HepG2 (cell line): ENCODE measurements at regions not wholly inside any gene's neighbourhood (a gene's known extent, or its start where the extent isn't known, plus 50 kb on each side); places are given as distances from the start of the nearest gene placed in this dataset.

Source experiments
- AGO2 ChIP-seq: fragments of 200-400 bp; formaldehyde crosslinking; optimal IDR thresholded peaks from 2 replicates; pipeline ENCODE3; 2017; ENCODE audit warnings: mild to moderate bottlenecking, low read depth, low read length, moderate library complexity
- AHR ChIP-seq: IDR thresholded peaks from 2 replicates; pipeline ENCODE4 v1.6.1; 2018; ENCODE audit warnings: missing genetic modification reagents, missing compliant biosample characterization
- CCAR2 ChIP-seq: fragments of 200-400 bp; formaldehyde crosslinking; optimal IDR thresholded peaks from 2 replicates; pipeline ENCODE3; 2018; ENCODE audit warnings: low read depth, mild to moderate bottlenecking, low read length, moderate library complexity
- FOXP1 ChIP-seq, 2 experiments: fragments of 450-650 bp in 1 of 2; IDR thresholded peaks; 2 replicates each; pipeline ENCODE4 v1.6.1; 2017 to 2018; ENCODE audit warnings: antibody characterized with exemption in 1 of 2
- HNF4G ChIP-seq, 2 experiments: sonication (generic) in 1 of 2; formaldehyde crosslinking in 1 of 2; IDR thresholded peaks; 2 replicates each; pipeline versions ENCODE4 v1.4.0 to v1.6.1; 2011 to 2020; ENCODE audit warnings: borderline replicate concordance in 2 of 2, low read depth in 2 of 2, mild to moderate bottlenecking in 2 of 2, low read length in 1 of 2, missing genetic modification reagents in 1 of 2, moderate library complexity in 1 of 2
- HOXD1 ChIP-seq: sonication (generic); formaldehyde crosslinking; IDR thresholded peaks from 2 replicates; pipeline ENCODE4 v1.5.0; 2020; ENCODE audit warnings: missing genetic modification reagents
- KLF12 ChIP-seq: sonication (generic); formaldehyde crosslinking; IDR thresholded peaks from 2 replicates; pipeline ENCODE4 v1.4.0; 2020; ENCODE audit warnings: missing genetic modification reagents, borderline replicate concordance
- RARA ChIP-seq: IDR thresholded peaks from 2 replicates; pipeline ENCODE4 v1.6.1; 2016; ENCODE audit warnings: missing genetic modification reagents, missing compliant biosample characterization
- SOX5 ChIP-seq: IDR thresholded peaks from 2 replicates; pipeline ENCODE4 v1.6.1; 2016; ENCODE audit warnings: borderline replicate concordance
- SPEN ChIP-seq: sonication (generic); formaldehyde crosslinking; IDR thresholded peaks from 2 replicates; pipeline ENCODE4 v1.5.1; 2020; ENCODE audit warnings: low read depth, mild to moderate bottlenecking, missing genetic modification reagents
- SRSF4 ChIP-seq: fragments of 200-400 bp; formaldehyde crosslinking; IDR thresholded peaks from one replicate; pipeline ENCODE4 v1.6.1; 2018; ENCODE audit warnings: mild to moderate bottlenecking, low read depth, low read length, moderate library complexity; ENCODE audit not compliant: poor library complexity, severe bottlenecking
- STAT5B ChIP-seq: sonication (generic); formaldehyde crosslinking; IDR thresholded peaks from 2 replicates; pipeline ENCODE4 v1.4.0; 2020; ENCODE audit warnings: missing genetic modification reagents
- TBX3 ChIP-seq: fragments of 450-650 bp; IDR thresholded peaks from 2 replicates; pipeline ENCODE4 v1.6.1; 2017; ENCODE audit warnings: antibody characterized with exemption, mild to moderate bottlenecking, inconsistent platforms, borderline replicate concordance
- TOPORS ChIP-seq: sonication (generic); formaldehyde crosslinking; IDR thresholded peaks from 2 replicates; pipeline ENCODE4 v1.8.0; 2023; ENCODE audit warnings: mild to moderate bottlenecking, missing genetic modification reagents
- ZNF12 ChIP-seq: sonication (generic); formaldehyde crosslinking; IDR thresholded peaks from 2 replicates; pipeline ENCODE4 v1.5.0; 2020; ENCODE audit warnings: missing genetic modification reagents
- ZNF136 ChIP-seq: sonication (generic); formaldehyde crosslinking; IDR thresholded peaks from 2 replicates; pipeline ENCODE4 v1.8.1; 2022; ENCODE audit warnings: low read depth, mild to moderate bottlenecking, moderate library complexity, missing genetic modification reagents
- ZNF543 ChIP-seq: sonication (generic); formaldehyde crosslinking; IDR thresholded peaks from 2 replicates; pipeline ENCODE4 v1.4.0; 2020; ENCODE audit warnings: mild to moderate bottlenecking, missing genetic modification reagents
- ZNF674 ChIP-seq: sonication (generic); formaldehyde crosslinking; IDR thresholded peaks from 2 replicates; pipeline ENCODE4 v1.5.0; 2020; ENCODE audit warnings: low read depth, mild to moderate bottlenecking, missing genetic modification reagents
- ZSCAN22 ChIP-seq: sonication (generic); formaldehyde crosslinking; IDR thresholded peaks from 2 replicates; pipeline ENCODE4 v1.4.0; 2020; ENCODE audit warnings: mild to moderate bottlenecking, missing genetic modification reagents
- TF ChIP-seq, protein P1 (sequence below): fragments of 450-650 bp; IDR thresholded peaks from 2 replicates; pipeline ENCODE4 v1.6.1; 2016
- TF ChIP-seq, protein P2 (sequence below), 2 experiments: fragments of 450-650 bp in 1 of 2; sonication (generic) in 1 of 2; formaldehyde crosslinking; IDR thresholded peaks; 2 replicates each; pipeline versions ENCODE4 v1.5.0 to v1.8.0; 2020 to 2022; ENCODE audit warnings: mild to moderate bottlenecking in 1 of 2, missing genetic modification reagents in 1 of 2
- TF ChIP-seq, protein P3 (sequence below): sonication (generic); formaldehyde crosslinking; IDR thresholded peaks from 2 replicates; pipeline ENCODE4 v1.8.1; 2023; ENCODE audit warnings: missing genetic modification reagents, mild to moderate bottlenecking, borderline replicate concordance
- TF ChIP-seq, protein P4 (sequence below): sonication (generic); formaldehyde crosslinking; IDR thresholded peaks from 2 replicates; pipeline ENCODE4 v1.4.0; 2020; ENCODE audit warnings: missing genetic modification reagents
- TF ChIP-seq, protein P5 (sequence below): sonication (generic); formaldehyde crosslinking; IDR thresholded peaks from 2 replicates; pipeline ENCODE4 v1.4.0; 2020; ENCODE audit warnings: missing genetic modification reagents, mild to moderate bottlenecking, borderline replicate concordance

DNA sequence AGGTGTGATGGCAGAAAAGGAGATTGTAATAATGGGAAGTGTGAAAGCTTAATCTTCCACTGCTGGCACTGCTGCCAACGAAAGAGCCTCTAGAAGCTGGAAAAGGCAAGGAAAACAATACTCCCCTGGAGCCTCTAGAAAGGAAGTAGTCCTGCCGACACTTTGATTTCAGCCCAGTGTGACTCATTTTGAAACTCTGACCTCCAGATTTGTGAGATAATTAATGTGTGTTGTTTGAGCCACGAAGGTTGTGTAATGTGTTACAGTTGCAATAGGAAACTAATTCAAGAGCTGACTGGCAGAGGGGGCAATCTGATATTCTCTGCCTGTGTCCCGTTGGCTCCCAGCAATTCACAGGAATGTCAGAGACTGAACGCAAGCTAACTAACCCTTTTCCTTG lies 219.2 kb upstream of the UBE2E3 start (continued):
- no peak for TF ChIP-seq CCAR2
- TF ChIP-seq ZNF543 (CRISPR knock-in tag), result no peak
- TF ChIP-seq SOX5, result peak; percentile 83; the same call in 1 of the 2 replicates
- TF ChIP-seq KLF12 (CRISPR knock-in tag), result no peak
- TF ChIP-seq, protein P1, sequence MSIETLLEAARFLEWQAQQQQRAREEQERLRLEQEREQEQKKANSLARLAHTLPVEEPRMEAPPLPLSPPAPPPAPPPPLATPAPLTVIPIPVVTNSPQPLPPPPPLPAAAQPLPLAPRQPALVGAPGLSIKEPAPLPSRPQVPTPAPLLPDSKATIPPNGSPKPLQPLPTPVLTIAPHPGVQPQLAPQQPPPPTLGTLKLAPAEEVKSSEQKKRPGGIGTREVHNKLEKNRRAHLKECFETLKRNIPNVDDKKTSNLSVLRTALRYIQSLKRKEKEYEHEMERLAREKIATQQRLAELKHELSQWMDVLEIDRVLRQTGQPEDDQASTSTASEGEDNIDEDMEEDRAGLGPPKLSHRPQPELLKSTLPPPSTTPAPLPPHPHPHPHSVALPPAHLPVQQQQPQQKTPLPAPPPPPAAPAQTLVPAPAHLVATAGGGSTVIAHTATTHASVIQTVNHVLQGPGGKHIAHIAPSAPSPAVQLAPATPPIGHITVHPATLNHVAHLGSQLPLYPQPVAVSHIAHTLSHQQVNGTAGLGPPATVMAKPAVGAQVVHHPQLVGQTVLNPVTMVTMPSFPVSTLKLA, result no peak
- no peak for TF ChIP-seq TOPORS
- TF ChIP-seq ZSCAN22 (CRISPR knock-in tag), result no peak
- TF ChIP-seq FOXP1 (IDR thresholded peaks at IDR 0.05), result no peak
- peak; percentile 81 for TF ChIP-seq FOXP1 (CRISPR knock-in tag; IDR thresholded peaks at IDR 0.05)
- TF ChIP-seq, protein P2, sequence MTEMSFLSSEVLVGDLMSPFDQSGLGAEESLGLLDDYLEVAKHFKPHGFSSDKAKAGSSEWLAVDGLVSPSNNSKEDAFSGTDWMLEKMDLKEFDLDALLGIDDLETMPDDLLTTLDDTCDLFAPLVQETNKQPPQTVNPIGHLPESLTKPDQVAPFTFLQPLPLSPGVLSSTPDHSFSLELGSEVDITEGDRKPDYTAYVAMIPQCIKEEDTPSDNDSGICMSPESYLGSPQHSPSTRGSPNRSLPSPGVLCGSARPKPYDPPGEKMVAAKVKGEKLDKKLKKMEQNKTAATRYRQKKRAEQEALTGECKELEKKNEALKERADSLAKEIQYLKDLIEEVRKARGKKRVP (CRISPR knock-in tag; IDR thresholded peaks at IDR 0.05), result peak in 1 of 2 experiments; percentile 73; a peak in 1 of 4 replicates
- TF ChIP-seq SRSF4, result no peak
- peak; percentile 41 for TF ChIP-seq RARA
- no peak for TF ChIP-seq HOXD1 (CRISPR knock-in tag)
- TF ChIP-seq, protein P3, sequence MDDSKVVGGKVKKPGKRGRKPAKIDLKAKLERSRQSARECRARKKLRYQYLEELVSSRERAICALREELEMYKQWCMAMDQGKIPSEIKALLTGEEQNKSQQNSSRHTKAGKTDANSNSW (CRISPR knock-in tag), result no peak
- no peak for TF ChIP-seq SPEN (CRISPR knock-in tag)
- TF ChIP-seq ZNF674 (CRISPR knock-in tag), result no peak
- no peak for TF ChIP-seq ZNF136 (CRISPR knock-in tag)
- no peak for TF ChIP-seq AGO2
- TF ChIP-seq STAT5B (CRISPR knock-in tag), result no peak
- TF ChIP-seq, protein P4, sequence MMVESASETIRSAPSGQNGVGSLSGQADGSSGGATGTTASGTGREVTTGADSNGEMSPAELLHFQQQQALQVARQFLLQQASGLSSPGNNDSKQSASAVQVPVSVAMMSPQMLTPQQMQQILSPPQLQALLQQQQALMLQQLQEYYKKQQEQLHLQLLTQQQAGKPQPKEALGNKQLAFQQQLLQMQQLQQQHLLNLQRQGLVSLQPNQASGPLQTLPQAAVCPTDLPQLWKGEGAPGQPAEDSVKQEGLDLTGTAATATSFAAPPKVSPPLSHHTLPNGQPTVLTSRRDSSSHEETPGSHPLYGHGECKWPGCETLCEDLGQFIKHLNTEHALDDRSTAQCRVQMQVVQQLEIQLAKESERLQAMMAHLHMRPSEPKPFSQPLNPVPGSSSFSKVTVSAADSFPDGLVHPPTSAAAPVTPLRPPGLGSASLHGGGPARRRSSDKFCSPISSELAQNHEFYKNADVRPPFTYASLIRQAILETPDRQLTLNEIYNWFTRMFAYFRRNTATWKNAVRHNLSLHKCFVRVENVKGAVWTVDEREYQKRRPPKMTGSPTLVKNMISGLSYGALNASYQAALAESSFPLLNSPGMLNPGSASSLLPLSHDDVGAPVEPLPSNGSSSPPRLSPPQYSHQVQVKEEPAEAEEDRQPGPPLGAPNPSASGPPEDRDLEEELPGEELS (CRISPR knock-in tag), result peak; percentile 71
- TF ChIP-seq TBX3, result peak; percentile 40; the same call in 1 of the 2 replicates
- TF ChIP-seq AHR, result no peak
- TF ChIP-seq HNF4G (IDR thresholded peaks at IDR 0.05; ENCODE audit: borderline replicate concordance, low read depth, low read length), result peak; percentile 42; the same call in 1 of the 2 replicates
- no peak for TF ChIP-seq HNF4G (CRISPR knock-in tag; IDR thresholded peaks at IDR 0.05; ENCODE audit: borderline replicate concordance, low read depth)
- peak; percentile 39; the same call in 1 of the 2 replicates for TF ChIP-seq ZNF12 (CRISPR knock-in tag)
- TF ChIP-seq, protein P5, sequence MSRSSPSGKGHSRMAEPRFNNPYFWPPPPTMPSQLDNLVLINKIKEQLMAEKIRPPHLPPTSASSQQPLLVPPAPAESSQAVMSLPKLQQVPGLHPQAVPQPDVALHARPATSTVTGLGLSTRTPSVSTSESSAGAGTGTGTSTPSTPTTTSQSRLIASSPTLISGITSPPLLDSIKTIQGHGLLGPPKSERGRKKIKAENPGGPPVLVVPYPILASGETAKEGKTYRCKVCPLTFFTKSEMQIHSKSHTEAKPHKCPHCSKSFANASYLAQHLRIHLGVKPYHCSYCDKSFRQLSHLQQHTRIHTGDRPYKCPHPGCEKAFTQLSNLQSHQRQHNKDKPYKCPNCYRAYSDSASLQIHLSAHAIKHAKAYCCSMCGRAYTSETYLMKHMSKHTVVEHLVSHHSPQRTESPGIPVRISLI, result no peak
